ENCODE measurements at regions not wholly inside any gene's neighbourhood (a gene's known extent, or its start where the extent isn't known, plus 50 kb on each side); places are given as distances from the start of the nearest gene placed in this dataset.

- Histone ChIP-seq H3K4me1 (no peaks in the 10 kb centered on the region), H3K36me3 (no peaks in the 10 kb centered on the region), H3K27me3 (no peaks in the 10 kb centered on the region), H3K9me3 (no peaks in the 10 kb centered on the region), H3K4me3 (no peak overlapping the region), H3K27ac (no peak overlapping the region)
- 65 to 68% methylated on average over 5 of the region's 5 CpGs for WGBS, 2 donors
- intact Hi-C loops (cut with DNase I): no loop called here
- DNase-seq: no peak
- TF ChIP-seq POLR2A (IDR thresholded peaks at IDR 0.05) (no peak), EP300 (IDR thresholded peaks at IDR 0.05) (no peak), CTCF (IDR thresholded peaks at IDR 0.05) (no peak), POLR2AphosphoS5 (IDR thresholded peaks at IDR 0.05) (no peak)
Observed at GRCh38 chr3:104584682-104585081, 782.0 kb upstream of the ALCAM start.

GRCh38 chr3:104586344-104586743 is 780.4 kb upstream of the ALCAM start:
- intact Hi-C loops (cut with DNase I): no loop called here
- DNase-seq: no peak
- no peak for TF ChIP-seq POLR2AphosphoS5 (IDR thresholded peaks at IDR 0.05)
- no peak for TF ChIP-seq POLR2A (IDR thresholded peaks at IDR 0.05)
- no peak for TF ChIP-seq CTCF (IDR thresholded peaks at IDR 0.05)
- no peak for TF ChIP-seq EP300 (IDR thresholded peaks at IDR 0.05)
- H3K9me3 ChIP-seq: no peaks in the 10 kb centered on the region
- no peak overlapping the region for H3K27ac ChIP-seq
- H3K4me1 ChIP-seq: no peaks in the 10 kb centered on the region
- no peaks in the 10 kb centered on the region for H3K27me3 ChIP-seq
- H3K4me3 ChIP-seq: no peak overlapping the region
- H3K36me3 ChIP-seq: no peaks in the 10 kb centered on the region

- DNase-seq: no peak
Observed at GRCh38 chr3:104588442-104588841, 778.3 kb upstream of the ALCAM start.

GRCh38 chr3:104591776-104592175 is 774.9 kb upstream of the ALCAM start:
- Histone ChIP-seq H3K4me3 (no peak overlapping the region), H3K27me3 (no peaks in the 10 kb centered on the region), H3K4me1 (no peaks in the 10 kb centered on the region), H3K9me3 (no peaks in the 10 kb centered on the region), H3K36me3 (no peaks in the 10 kb centered on the region), H3K27ac (no peak overlapping the region)
- WGBS, 2 donors: 91 to 95% methylated on average over 3 of the region's 3 CpGs
- intact Hi-C loops (cut with DNase I): no loop called here
- TF ChIP-seq POLR2A (IDR thresholded peaks at IDR 0.05): no peak
- TF ChIP-seq CTCF (IDR thresholded peaks at IDR 0.05): no peak
- no peak for TF ChIP-seq EP300 (IDR thresholded peaks at IDR 0.05)
- TF ChIP-seq POLR2AphosphoS5 (IDR thresholded peaks at IDR 0.05): no peak
- DNase-seq: no peak

More at GRCh38 chr3:104588442-104588841, 778.3 kb upstream of the ALCAM start:
- Histone ChIP-seq H3K4me3 (no peak overlapping the region), H3K27ac (no peak overlapping the region), H3K9me3 (no peaks in the 10 kb centered on the region), H3K27me3 (no peaks in the 10 kb centered on the region), H3K4me1 (no peaks in the 10 kb centered on the region), H3K36me3 (no peaks in the 10 kb centered on the region)
- TF ChIP-seq EP300 (IDR thresholded peaks at IDR 0.05) (no peak), POLR2A (IDR thresholded peaks at IDR 0.05) (no peak), CTCF (IDR thresholded peaks at IDR 0.05) (no peak), POLR2AphosphoS5 (IDR thresholded peaks at IDR 0.05) (no peak)
- intact Hi-C loops (cut with DNase I): no loop called here
- 23 to 70% methylated on average over 3 of the region's 3 CpGs for WGBS, 2 donors

- no peak for TF ChIP-seq POLR2AphosphoS5 (IDR thresholded peaks at IDR 0.05)
- TF ChIP-seq POLR2A (IDR thresholded peaks at IDR 0.05): no peak
- no peak for TF ChIP-seq CTCF (IDR thresholded peaks at IDR 0.05)
- TF ChIP-seq EP300 (IDR thresholded peaks at IDR 0.05): no peak
- Histone ChIP-seq H3K4me3 (no peak overlapping the region), H3K36me3 (no peaks in the 10 kb centered on the region), H3K4me1 (no peaks in the 10 kb centered on the region), H3K27me3 (no peaks in the 10 kb centered on the region), H3K27ac (no peak overlapping the region), H3K9me3 (no peaks in the 10 kb centered on the region)
- intact Hi-C loops (cut with DNase I): no loop called here
- no peak for DNase-seq
- WGBS, 2 donors: 91 to 96% methylated on average over 2 of the region's 2 CpGs
Observed at GRCh38 chr3:104594491-104594890, 772.2 kb upstream of the ALCAM start.

All from sigmoid colon (tissue), 6 donors.